CD14-positive monocyte (primary cell): ENCODE measurements at regions not wholly inside any gene's neighbourhood (a gene's known extent, or its start where the extent isn't known, plus 50 kb on each side); places are given as distances from the start of the nearest gene placed in this dataset.
"Not testable (repeated sequence)": the region's sequence is repeated elsewhere in the genome, so short reads cannot be mapped to it uniquely, and the experiment has no call there.

Experiments used
- DNase-seq, 3 donors: peaks; one replicate each; pipeline ENCODE4 v3.0.0-alpha.2; 2011 to 2022
- H2AFZ ChIP-seq: 2 replicates; pipeline ENCODE4 v1.6.0; 2012; ENCODE audit warnings: mild to moderate bottlenecking, low read depth, low read length, inconsistent platforms; ENCODE audit not compliant: insufficient read depth, poor library complexity, severe bottlenecking
- H3K27ac ChIP-seq, 2 donors: 1 replicate in 1 of 2; 2 replicates in 1 of 2; pipeline ENCODE4 v1.5.1; 2012 to 2013; ENCODE audit warnings: low read length in 2 of 2, control low read depth in 1 of 2, inconsistent platforms in 1 of 2, low read depth in 1 of 2, mild to moderate bottlenecking in 1 of 2
- H3K27me3 ChIP-seq, 2 donors: one replicate each; pipeline versions ENCODE4 v1.6.0 to v1.6.1; 2011 to 2013; ENCODE audit warnings: low read length in 2 of 2; ENCODE audit not compliant: control insufficient read depth in 2 of 2, insufficient read depth in 2 of 2
- H3K36me3 ChIP-seq, 2 donors: replicated peaks in 1 of 2; 1 replicate in 1 of 2; 2 replicates in 1 of 2; pipeline versions ENCODE4 v1.5.1 to v1.6.1; 2012 to 2013; ENCODE audit warnings: low read length in 2 of 2, control low read depth in 1 of 2, inconsistent platforms in 1 of 2, mild to moderate bottlenecking in 1 of 2; ENCODE audit not compliant: insufficient read depth in 2 of 2, control insufficient read depth in 1 of 2
- H3K4me1 ChIP-seq, 2 donors: 1 replicate in 1 of 2; 2 replicates in 1 of 2; pipeline versions ENCODE4 v1.5.1 to v1.6.1; 2012 to 2013; ENCODE audit warnings: low read length in 2 of 2, control low read depth in 1 of 2, inconsistent platforms in 1 of 2, mild to moderate bottlenecking in 1 of 2, moderate library complexity in 1 of 2; ENCODE audit not compliant: insufficient read depth in 2 of 2, control insufficient read depth in 1 of 2
- H3K4me2 ChIP-seq: replicated peaks from 2 replicates; pipeline ENCODE3; 2012; ENCODE audit warnings: low read length, moderate library complexity, mild to moderate bottlenecking; ENCODE audit not compliant: poor library complexity, severe bottlenecking; ENCODE audit errors: extremely low read depth
- H3K4me3 ChIP-seq, 3 experiments: fragments of 200-600 bp in 1 of 3; sonication (generic) in 1 of 3; replicated peaks in 1 of 3; 1 replicate in 2 of 3; 2 replicates in 1 of 3; pipeline ENCODE4 v1.5.1; 2011 to 2013; ENCODE audit warnings: low read length in 3 of 3, mild to moderate bottlenecking in 3 of 3, control low read depth in 2 of 3, low read depth in 2 of 3, inconsistent platforms in 1 of 3, moderate library complexity in 1 of 3
- H3K79me2 ChIP-seq: 2 replicates; pipeline ENCODE4 v1.6.0; 2012; ENCODE audit warnings: mild to moderate bottlenecking, control low read depth, inconsistent platforms, low read length, moderate library complexity; ENCODE audit not compliant: insufficient read depth
- H3K9ac ChIP-seq: 2 replicates; pipeline ENCODE4 v1.6.0; 2017; ENCODE audit warnings: low read length, mild to moderate bottlenecking; ENCODE audit not compliant: insufficient read depth, poor library complexity, severe bottlenecking
- H3K9me3 ChIP-seq, 2 donors: replicated peaks in 1 of 2; 1 replicate in 1 of 2; 2 replicates in 1 of 2; pipeline versions ENCODE4 v1.5.1 to v1.6.1; 2012 to 2013; ENCODE audit warnings: low read length in 2 of 2, control low read depth in 1 of 2; ENCODE audit not compliant: control insufficient read depth in 1 of 2, insufficient read depth in 1 of 2
- H4K20me1 ChIP-seq: 2 replicates; pipeline ENCODE4 v1.6.0; 2012; ENCODE audit warnings: mild to moderate bottlenecking, low read length, control low read depth, moderate library complexity; ENCODE audit not compliant: insufficient read depth
- H3K27ac Mint-ChIP-seq, 7 donors: one replicate each; pipeline ENCODE4 v1.8.0; 2020; ENCODE audit warnings: mild to moderate bottlenecking in 7 of 7, mixed read lengths in 7 of 7, moderate library complexity in 6 of 7, inconsistent platforms in 2 of 7
- H3K27me3 Mint-ChIP-seq, 3 donors: one replicate each; pipeline ENCODE4 v1.8.0; 2021 to 2022; ENCODE audit warnings: low read depth in 3 of 3, mild to moderate bottlenecking in 3 of 3, mixed read lengths in 3 of 3, moderate library complexity in 3 of 3, inconsistent platforms in 1 of 3
- H3K36me3 Mint-ChIP-seq, 2 donors: one replicate each; pipeline ENCODE4 v1.8.0; 2020; ENCODE audit warnings: mixed read lengths in 2 of 2, inconsistent platforms in 1 of 2, mild to moderate bottlenecking in 1 of 2
- H3K4me1 Mint-ChIP-seq: one replicate; pipeline ENCODE4 v1.8.0; 2020; ENCODE audit warnings: mild to moderate bottlenecking, mixed read lengths
- H3K4me3 Mint-ChIP-seq, 2 donors: one replicate each; pipeline ENCODE4 v1.8.0; 2020; ENCODE audit warnings: mild to moderate bottlenecking in 2 of 2, mixed read lengths in 2 of 2, moderate library complexity in 1 of 2
- H3K9me3 Mint-ChIP-seq, 7 donors: one replicate each; pipeline ENCODE4 v1.8.0; 2020 to 2022; ENCODE audit warnings: mixed read lengths in 7 of 7, mild to moderate bottlenecking in 6 of 7, moderate library complexity in 6 of 7, inconsistent platforms in 2 of 7
- CTCF ChIP-seq: fragments of 200-600 bp; IDR thresholded peaks from one replicate; pipeline ENCODE4 v1.8.0; 2022; ENCODE audit warnings: antibody characterized with exemption, mild to moderate bottlenecking
- WGBS: methylation state at CpG from one replicate; pipeline ENCODE4 v1.1.5; 2013; ENCODE audit warnings: missing lambda C conversion rate; ENCODE audit not compliant: insufficient coverage; 5-methylcytosine and 5-hydroxymethylcytosine counted together
- intact Hi-C, 2 donors: fragments of 100-400 bp; cut with micrococcal nuclease; formaldehyde crosslinking; loops; one replicate each; pipeline versions ENCODE4 v1.15.0 to v1.15.1; 2023

GRCh38 chr10:3372281-3372680 is 199.7 kb upstream of the PITRM1 start:
- Histone ChIP-seq H3K4me2 (no peak overlapping the region), H3K9me3 (no peaks in the 10 kb centered on the region), H3K27ac (no peak overlapping the region), H3K79me2 (no peaks in the 10 kb centered on the region), H3K9ac (no peak overlapping the region), H3K4me3 (no peak overlapping the region), H3K27me3 (no peaks in the 10 kb centered on the region), H4K20me1 (no peaks in the 10 kb centered on the region), H3K4me1 (no peaks in the 10 kb centered on the region), H2AFZ (no peak overlapping the region), H3K36me3 (no peaks in the 10 kb centered on the region)
- TF ChIP-seq CTCF = no peak
- no peak overlapping the region for H3K27ac Mint-ChIP-seq
- no peak overlapping the region for H3K4me3 Mint-ChIP-seq
- WGBS = no CpG with 5 or more reads among the region's 3 CpGs
- intact Hi-C loops = no loop called here
- H3K27me3 Mint-ChIP-seq = peaks cover 0 to 4% (median 2%) of the 10 kb centered on the region in 3 donors
- no peaks in the 10 kb centered on the region for H3K36me3 Mint-ChIP-seq
- no peak for DNase-seq
- H3K4me1 Mint-ChIP-seq = no peaks in the 10 kb centered on the region
- H3K9me3 Mint-ChIP-seq = peaks cover 0 to 7% (median 3%) of the 10 kb centered on the region in 7 donors

GRCh38 chr10:3371624-3372023 is 199.0 kb upstream of the PITRM1 start:
- H3K4me1 Mint-ChIP-seq, H3K27me3 ChIP-seq, H3K4me2 ChIP-seq, H2AFZ ChIP-seq, H4K20me1 ChIP-seq, H3K4me1 ChIP-seq, H3K4me3 ChIP-seq, DNase-seq, H3K9me3 Mint-ChIP-seq, H3K4me3 Mint-ChIP-seq, H3K36me3 ChIP-seq, H3K27ac Mint-ChIP-seq, H3K36me3 Mint-ChIP-seq, H3K9me3 ChIP-seq, H3K79me2 ChIP-seq, intact Hi-C loops, H3K27me3 Mint-ChIP-seq, H3K9ac ChIP-seq, H3K27ac ChIP-seq: not testable (repeated sequence)
